HG03558 (cell line): ENCODE measurements at regions not wholly inside any gene's neighbourhood (a gene's known extent, or its start where the extent isn't known, plus 50 kb on each side); places are given as distances from the start of the nearest gene placed in this dataset.
"Not testable (repeated sequence)": the region's sequence is repeated elsewhere in the genome, so short reads cannot be mapped to it uniquely, and the experiment has no call there.

ENCODE experiments used
- ATAC-seq: cut with Tn5 transposase; IDR thresholded peaks from one replicate; pipeline ENCODE4 v1.9.1; 2021; ENCODE audit warnings: moderate number of reproducible peaks; ENCODE audit not compliant: unreplicated experiment; ENCODE audit errors: extremely low read depth

DNA sequence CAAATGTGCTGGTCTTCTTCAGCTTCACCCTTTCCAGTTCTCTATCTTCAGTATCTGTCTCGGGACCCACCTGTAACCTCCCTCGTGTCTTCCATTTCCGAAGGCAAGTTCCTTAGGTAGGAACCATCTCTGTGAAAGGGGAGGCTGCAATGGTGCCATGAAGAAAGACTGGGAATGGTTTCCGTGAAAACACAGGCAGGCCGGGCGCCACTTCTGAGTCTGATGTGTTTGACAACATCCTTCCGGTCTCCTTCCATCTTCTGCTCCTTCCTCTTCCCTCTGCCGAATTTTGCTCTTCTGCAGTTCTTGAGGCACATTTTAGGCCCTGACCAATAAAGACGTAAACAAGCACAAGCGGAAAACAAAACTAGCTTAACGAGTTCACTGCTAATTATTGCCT is 328.0 kb downstream of the THBS2 start:
- ATAC-seq: no peak

DNA sequence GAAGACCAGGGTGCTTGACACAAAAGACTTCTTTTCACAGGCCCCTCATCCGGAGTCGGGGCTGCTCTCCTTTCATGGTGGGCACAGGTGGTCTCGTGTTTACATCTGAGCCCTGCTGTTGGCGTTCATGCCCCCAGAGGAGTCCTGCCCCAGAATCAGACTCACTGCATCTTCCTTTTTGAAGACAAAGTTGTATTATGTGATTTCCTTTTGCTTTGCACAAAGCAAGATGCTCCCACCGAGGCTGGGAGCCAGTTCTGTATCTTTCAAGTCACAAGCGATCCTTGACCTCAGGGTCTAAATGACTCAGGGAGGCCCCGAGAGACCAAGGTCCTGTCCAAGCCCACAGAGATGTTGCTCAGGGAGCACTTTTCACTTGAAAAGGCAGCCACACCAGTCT is 330.5 kb downstream of the THBS2 start:
- no peak for ATAC-seq

DNA sequence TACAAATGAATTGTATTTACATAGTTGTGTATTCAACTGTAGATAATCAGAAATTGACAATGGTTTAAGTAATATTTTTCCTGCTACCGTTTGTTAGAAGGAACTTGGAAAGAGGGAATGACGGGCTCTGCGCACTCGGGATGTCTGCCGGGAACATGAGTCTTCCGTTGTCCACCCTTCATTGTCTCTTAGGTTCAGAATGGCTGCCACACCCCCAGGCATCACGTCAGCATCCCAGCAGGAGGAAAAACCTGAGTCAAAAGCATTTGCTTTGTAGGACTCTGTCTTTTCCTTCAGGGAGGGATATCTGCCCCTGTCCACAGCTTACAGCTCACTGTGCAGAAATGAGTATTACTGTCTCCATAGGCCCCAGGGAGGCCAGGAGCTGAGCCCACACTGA is 331.2 kb downstream of the THBS2 start:
- ATAC-seq: no peak

- no peak for ATAC-seq
These were observed 333.4 kb downstream of the THBS2 start for GRCh38 chr6:168920289-168920688.

GRCh38 chr6:168919470-168920179 is 334.0 kb downstream of the THBS2 start:
- no peak for ATAC-seq

- no peak for ATAC-seq
These were observed 337.0 kb downstream of the THBS2 start for GRCh38 chr6:168916576-168917211.

GRCh38 chr6:168915855-168916254 is 337.8 kb downstream of the THBS2 start:
- no peak for ATAC-seq

GRCh38 chr6:168915242-168915641 is 338.4 kb downstream of the THBS2 start:
- ATAC-seq: no peak

- no peak for ATAC-seq
These were observed 339.7 kb downstream of the THBS2 start for GRCh38 chr6:168913866-168914469.

DNA sequence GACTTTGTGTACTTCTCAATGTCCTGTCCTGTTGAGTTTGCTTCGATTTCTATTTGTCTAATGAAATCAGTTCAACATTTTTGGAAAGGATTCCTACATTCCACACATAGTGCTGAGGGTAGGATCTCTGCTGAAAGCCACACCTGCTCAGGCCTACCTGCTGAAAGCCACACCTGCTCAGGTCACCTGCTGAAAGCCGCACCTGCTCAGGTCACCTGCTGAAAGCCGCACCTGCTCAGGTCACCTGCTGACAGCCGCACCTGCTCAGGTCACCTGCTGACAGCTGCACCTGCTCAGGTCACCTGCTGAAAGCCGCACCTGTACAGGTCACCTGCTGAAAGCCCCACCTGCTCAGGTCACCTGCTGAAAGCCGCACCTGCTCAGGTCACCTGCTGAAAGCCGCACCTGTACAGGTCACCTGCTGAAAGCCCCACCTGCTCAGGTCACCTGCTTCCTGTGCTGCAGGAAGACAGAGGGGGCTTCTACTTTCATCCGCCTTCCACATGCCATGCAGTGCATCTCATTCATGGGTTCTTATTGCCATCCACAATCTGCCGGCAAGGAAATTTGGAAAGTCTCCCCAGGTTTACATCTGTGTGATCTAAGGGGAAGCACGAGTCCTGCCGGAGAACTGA is 340.3 kb downstream of the THBS2 start:
- ATAC-seq: not testable (repeated sequence)

DNA sequence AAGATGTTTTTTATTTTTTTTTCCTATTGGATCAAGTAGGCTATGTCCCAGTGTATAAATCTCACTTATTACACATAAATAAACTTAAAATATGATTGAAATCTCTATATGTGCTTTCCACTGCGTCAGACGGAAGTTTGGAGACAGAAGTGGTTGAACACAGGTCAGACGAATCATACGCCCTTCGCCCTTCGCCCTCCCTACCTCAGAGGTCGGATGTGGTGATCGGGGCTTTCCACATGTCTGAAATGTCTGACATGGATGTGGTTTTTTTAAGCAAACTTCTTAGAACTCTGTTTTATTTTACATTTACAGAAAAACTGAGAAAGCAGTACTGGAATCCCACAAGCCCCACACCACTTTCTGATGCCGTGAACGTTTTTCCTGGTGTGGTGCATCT is 344.4 kb downstream of the THBS2 start:
- ATAC-seq: no peak

DNA sequence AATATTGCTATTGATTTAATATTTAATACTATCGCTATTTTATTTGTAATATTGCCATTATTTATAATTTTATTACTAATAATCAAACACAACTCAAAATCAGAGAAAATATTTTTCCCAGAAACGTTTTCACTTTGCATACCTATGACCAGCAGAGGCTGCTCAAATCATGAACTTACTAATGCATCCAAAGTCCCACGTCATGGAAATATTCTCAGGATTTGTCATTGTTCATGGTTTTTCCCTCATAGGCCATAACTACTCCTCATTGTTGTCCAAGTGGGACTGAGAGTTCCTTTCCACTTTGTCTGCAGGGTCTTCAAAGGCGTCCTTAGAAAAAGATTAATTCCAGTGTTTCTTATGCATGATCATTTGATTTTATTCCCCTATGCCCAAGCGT is 344.8 kb downstream of the THBS2 start:
- no peak for ATAC-seq

DNA sequence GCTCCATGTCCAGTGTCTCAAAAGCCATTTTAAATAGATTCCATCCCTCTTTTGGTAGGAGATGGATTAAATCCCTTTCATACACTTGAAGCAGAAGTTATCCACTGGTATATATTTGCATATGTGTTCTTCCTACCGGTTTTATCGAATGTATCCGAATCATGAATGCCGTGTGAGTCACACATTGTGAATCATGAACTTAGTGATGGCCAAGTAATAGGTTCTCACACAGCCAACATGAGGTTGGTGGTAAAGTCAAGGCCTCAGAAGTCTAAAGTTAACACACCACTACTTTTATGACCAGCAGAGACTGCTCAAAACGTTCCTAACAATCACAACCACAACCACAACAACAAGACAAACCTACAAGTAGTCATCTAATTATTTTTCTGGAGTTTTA is 345.5 kb downstream of the THBS2 start:
- no peak for ATAC-seq

DNA sequence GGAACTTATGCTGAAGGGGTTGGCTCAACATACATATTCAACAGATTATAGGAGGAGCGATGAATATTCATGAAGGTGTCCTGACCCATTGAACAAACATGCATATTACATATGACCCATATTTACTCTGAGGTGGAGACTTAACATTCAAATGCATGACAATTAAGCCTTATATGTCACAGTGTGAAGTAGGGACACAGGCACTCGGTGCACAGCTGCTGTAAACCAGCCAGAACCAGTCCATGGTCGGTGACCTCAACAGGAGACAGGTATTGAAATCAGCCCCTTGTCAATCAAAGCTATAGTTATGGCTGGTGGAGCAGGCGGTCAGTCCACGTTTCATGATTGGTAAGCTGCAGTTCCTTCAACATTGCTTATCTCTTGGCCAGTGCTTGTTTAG is 347.3 kb downstream of the THBS2 start:
- no peak for ATAC-seq

- no peak for ATAC-seq
These were observed 348.1 kb downstream of the THBS2 start for GRCh38 chr6:168905451-168906090.

DNA sequence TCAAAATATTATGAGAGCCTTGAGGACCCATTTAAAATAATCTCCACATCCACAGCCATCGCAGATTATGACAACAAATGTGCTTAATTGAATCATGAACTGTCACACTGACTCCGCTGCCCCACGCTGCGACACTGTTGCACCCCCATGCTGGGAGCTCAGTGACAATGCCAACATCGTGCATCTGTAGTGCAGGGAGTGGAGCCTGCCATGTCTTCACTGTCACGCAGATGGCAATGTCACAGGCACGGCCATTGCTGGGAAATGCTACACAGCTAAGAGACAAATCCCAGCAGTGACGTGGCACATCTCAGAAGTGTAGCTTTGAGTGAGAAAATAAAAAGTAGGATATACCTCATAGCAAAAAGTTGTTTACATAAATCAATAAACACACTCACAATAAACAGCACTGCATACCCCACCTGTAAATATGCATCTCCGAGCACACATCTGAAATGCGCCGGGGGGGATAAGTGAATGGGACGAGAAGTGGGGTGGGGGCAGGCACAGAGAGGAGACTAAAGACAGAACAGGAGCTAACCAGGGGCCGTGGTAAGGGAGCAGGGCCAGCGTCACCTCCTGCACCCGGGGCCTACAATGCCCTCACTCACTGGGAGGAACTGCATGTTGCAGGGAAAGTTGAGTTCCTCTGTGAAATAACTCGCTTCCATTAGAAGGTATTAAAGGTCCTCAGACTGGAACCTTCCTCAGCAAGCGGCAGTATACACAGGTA is 349.9 kb downstream of the THBS2 start:
- ATAC-seq: no peak

DNA sequence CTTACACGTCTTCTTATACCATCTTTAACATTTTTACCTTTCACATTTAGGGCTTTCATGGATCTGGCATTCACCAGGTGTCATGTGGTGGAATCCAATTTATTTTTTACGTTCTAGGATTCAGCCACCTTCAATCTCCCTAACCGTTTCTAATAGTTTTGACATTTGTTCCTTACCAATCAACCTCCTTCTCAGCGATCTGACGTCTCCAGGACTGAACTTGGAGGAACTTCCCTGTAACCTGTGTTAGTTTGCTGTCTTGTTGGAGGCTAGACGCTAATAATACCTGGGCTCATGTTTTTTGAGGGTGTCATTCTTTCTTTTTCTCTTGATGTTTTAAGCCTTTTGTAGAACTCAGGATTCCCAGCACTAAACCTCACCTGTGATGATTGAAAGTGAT is 351.6 kb downstream of the THBS2 start:
- no peak for ATAC-seq

DNA sequence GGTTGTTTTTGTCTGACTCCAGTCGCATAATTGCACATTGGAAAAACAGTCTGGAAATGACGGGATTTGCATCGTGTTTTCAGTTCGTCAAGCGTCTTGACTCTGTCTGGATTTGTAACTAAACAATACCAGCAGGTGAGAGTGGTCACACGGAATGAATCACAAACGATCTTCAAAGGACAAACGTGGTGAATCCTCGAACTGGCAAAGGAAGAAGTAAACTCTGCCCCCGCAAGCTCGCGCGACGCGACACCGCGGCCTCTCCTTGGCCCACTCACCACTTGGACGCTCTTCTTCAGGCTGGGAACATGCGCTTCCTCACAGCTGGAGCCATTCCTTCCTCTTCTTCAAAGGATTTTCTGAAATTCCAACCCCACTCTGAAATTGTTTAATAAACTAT is 352.6 kb downstream of the THBS2 start:
- ATAC-seq: no peak

GRCh38 chr6:168896321-168896720 is 357.3 kb downstream of the THBS2 start:
- ATAC-seq: no peak
